ENCODE measurements at regions not wholly inside any gene's neighbourhood (a gene's known extent, or its start where the extent isn't known, plus 50 kb on each side); places are given as distances from the start of the nearest gene placed in this dataset.

DNA sequence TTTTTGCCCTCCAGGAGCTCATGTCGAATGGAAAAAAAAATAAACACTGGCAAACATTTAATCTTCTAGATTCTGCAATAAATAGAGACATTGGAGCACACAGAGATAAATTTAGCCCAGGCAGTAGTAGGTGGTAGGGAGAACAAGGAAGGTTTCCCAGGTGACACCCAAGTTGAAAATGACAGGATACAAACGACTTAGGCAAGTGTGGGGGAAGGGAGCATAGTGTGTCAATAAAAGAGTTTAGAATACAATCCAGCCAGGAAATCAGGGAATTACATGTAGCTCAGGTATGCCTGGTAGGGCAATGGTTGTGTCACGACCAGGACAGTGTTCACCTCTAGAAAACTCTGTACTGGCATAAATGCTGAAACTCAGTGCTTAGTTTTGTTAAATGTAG, 364.6 kb upstream of the AGTR1 start:
- no peak for TF ChIP-seq EZH2phosphoT487 (conservative IDR thresholded peaks at IDR 0.05; ENCODE audit: low read length)
- TF ChIP-seq, protein P1, sequence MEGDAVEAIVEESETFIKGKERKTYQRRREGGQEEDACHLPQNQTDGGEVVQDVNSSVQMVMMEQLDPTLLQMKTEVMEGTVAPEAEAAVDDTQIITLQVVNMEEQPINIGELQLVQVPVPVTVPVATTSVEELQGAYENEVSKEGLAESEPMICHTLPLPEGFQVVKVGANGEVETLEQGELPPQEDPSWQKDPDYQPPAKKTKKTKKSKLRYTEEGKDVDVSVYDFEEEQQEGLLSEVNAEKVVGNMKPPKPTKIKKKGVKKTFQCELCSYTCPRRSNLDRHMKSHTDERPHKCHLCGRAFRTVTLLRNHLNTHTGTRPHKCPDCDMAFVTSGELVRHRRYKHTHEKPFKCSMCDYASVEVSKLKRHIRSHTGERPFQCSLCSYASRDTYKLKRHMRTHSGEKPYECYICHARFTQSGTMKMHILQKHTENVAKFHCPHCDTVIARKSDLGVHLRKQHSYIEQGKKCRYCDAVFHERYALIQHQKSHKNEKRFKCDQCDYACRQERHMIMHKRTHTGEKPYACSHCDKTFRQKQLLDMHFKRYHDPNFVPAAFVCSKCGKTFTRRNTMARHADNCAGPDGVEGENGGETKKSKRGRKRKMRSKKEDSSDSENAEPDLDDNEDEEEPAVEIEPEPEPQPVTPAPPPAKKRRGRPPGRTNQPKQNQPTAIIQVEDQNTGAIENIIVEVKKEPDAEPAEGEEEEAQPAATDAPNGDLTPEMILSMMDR (IDR thresholded peaks at IDR 0.05; ENCODE audit: insufficient read depth, low read length, poor library complexity, severe bottlenecking): no peak
- Histone ChIP-seq H3K4me2 (ENCODE audit: low read depth, low read length, poor library complexity, severe bottlenecking) (no peak overlapping the region), H3F3A (ENCODE audit: insufficient read depth) (no peaks in the 10 kb centered on the region)

GRCh38 chr3:148335612-148336011, 362.1 kb upstream of the AGTR1 start:
- H3K4me2 ChIP-seq (ENCODE audit: low read depth, low read length, poor library complexity, severe bottlenecking): no peak overlapping the region
- H3K9me3 ChIP-seq (ENCODE audit: insufficient read depth, low read length): no peaks in the 10 kb centered on the region
- H3K36me3 ChIP-seq (ENCODE audit: low read length): no peaks in the 10 kb centered on the region
- H3K9ac ChIP-seq (ENCODE audit: low read length): no peak overlapping the region
- H3K79me2 ChIP-seq (ENCODE audit: insufficient read depth, low read length): no peaks in the 10 kb centered on the region
- H3F3A ChIP-seq (ENCODE audit: insufficient read depth): no peaks in the 10 kb centered on the region
- no peak overlapping the region for H2AFZ ChIP-seq (ENCODE audit: low read depth, low read length, severe bottlenecking)
- no peaks in the 10 kb centered on the region for H3K27me3 ChIP-seq (ENCODE audit: low read length)
- H3K9me2 ChIP-seq (replicated peaks; ENCODE audit: insufficient read depth, low read length): no peaks in the 10 kb centered on the region
- H3K27ac ChIP-seq (ENCODE audit: low read depth, low read length): no peak overlapping the region
- H4K20me1 ChIP-seq (ENCODE audit: low read depth, low read length): no peaks in the 10 kb centered on the region
- H3K4me3 ChIP-seq (ENCODE audit: insufficient read depth, low read length, poor library complexity, severe bottlenecking): no peak overlapping the region
- TF ChIP-seq, protein P1 (IDR thresholded peaks at IDR 0.05; ENCODE audit: insufficient read depth, low read length, poor library complexity, severe bottlenecking): no peak
- TF ChIP-seq EZH2phosphoT487 (conservative IDR thresholded peaks at IDR 0.05; ENCODE audit: low read length): no peak

More for the DNA sequence above, 364.6 kb upstream of the AGTR1 start:
- Histone ChIP-seq H3K4me3 (ENCODE audit: insufficient read depth, low read length, poor library complexity, severe bottlenecking) (no peak overlapping the region), H4K20me1 (ENCODE audit: low read depth, low read length) (no peaks in the 10 kb centered on the region), H3K9me2 (replicated peaks; ENCODE audit: insufficient read depth, low read length) (no peaks in the 10 kb centered on the region), H2AFZ (ENCODE audit: low read depth, low read length, severe bottlenecking) (no peak overlapping the region), H3K27ac (ENCODE audit: low read depth, low read length) (no peak overlapping the region), H3K27me3 (ENCODE audit: low read length) (no peaks in the 10 kb centered on the region), H3K9me3 (ENCODE audit: insufficient read depth, low read length) (no peaks in the 10 kb centered on the region), H3K36me3 (ENCODE audit: low read length) (no peaks in the 10 kb centered on the region), H3K79me2 (ENCODE audit: insufficient read depth, low read length) (no peaks in the 10 kb centered on the region), H3K9ac (ENCODE audit: low read length) (no peak overlapping the region)

DNA sequence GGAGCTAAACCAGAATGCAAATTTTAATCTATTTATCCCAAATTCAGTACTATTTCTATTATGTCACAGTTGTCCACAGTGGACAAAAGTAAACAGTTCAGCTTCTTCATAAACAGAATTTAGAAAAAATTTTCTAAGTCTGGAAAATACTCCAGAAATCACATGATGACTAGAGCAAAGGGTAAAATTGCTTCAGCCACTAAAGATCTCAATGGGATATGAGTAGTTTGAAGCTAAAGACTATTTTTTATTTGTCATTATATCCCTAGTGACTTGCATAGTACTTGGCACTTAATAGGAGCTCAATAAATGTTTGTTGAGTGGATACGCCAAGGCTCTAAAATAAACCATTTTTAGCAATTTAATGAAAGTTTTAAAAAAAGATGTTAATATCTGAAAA, 354.3 kb upstream of the AGTR1 start:
- H4K20me1 ChIP-seq (ENCODE audit: low read depth, low read length): no peaks in the 10 kb centered on the region
- H3K27me3 ChIP-seq (ENCODE audit: low read length): no peaks in the 10 kb centered on the region
- no peak overlapping the region for H3K4me3 ChIP-seq (ENCODE audit: insufficient read depth, low read length, poor library complexity, severe bottlenecking)
- H3K36me3 ChIP-seq (ENCODE audit: low read length): no peaks in the 10 kb centered on the region
- no peak overlapping the region for H3K4me2 ChIP-seq (ENCODE audit: low read depth, low read length, poor library complexity, severe bottlenecking)
- H3K9me3 ChIP-seq (ENCODE audit: insufficient read depth, low read length): no peaks in the 10 kb centered on the region
- H3K9me2 ChIP-seq (replicated peaks; ENCODE audit: insufficient read depth, low read length): no peaks in the 10 kb centered on the region
- no peak overlapping the region for H3K27ac ChIP-seq (ENCODE audit: low read depth, low read length)
- H3K79me2 ChIP-seq (ENCODE audit: insufficient read depth, low read length): no peaks in the 10 kb centered on the region
- H3K9ac ChIP-seq (ENCODE audit: low read length): no peak overlapping the region
- H2AFZ ChIP-seq (ENCODE audit: low read depth, low read length, severe bottlenecking): no peak overlapping the region
- TF ChIP-seq EZH2phosphoT487 (conservative IDR thresholded peaks at IDR 0.05; ENCODE audit: low read length): no peak
- TF ChIP-seq, protein P1 (IDR thresholded peaks at IDR 0.05; ENCODE audit: insufficient read depth, low read length, poor library complexity, severe bottlenecking): no peak
- H3F3A ChIP-seq (ENCODE audit: insufficient read depth): no peaks in the 10 kb centered on the region
